ENCODE measurements at regions not wholly inside any gene's neighbourhood (a gene's known extent, or its start where the extent isn't known, plus 50 kb on each side); places are given as distances from the start of the nearest gene placed in this dataset.
"Not testable (repeated sequence)": the region's sequence is repeated elsewhere in the genome, so short reads cannot be mapped to it uniquely, and the experiment has no call there.

DNA sequence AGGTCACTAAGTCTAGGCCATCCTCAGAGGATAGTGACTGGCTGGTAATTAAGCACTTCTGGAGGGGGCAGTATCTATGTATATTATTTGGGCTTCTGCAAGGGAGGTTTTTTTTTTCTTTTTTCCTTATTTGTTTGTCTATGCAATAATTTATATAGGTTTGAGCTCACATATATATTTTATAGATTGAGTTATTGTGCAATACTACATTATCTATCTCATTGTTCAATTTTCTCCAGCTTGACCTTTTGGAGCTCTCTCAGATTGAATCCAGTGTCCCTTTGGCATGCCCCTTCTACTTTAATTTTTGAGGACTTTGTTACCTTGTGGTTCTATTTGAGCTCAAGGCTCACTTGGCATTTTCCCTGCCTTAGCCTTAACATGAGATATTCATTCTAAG, 852.1 kb downstream of the KCNT2 start:
- no peak for DNase-seq (ENCODE audit: low read depth in 2 of 2)

DNA sequence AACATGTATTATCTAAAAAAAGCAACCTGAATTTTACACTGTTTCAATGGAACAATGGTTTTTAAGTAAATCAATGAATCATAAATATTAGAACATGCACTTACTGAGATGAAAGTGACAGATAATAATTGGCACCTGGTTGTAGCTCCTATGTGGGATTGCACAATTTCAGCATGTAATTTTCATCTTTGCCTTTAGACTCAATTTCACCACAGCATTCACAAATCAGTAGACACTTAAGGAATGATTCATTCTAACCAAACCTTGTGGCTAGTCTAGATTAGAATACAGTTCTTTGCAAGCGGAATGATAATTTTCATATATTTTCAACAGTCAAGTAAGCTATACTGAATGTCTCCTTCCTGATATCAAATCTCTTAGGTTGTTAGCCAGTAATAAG, 853.4 kb downstream of the KCNT2 start:
- DNase-seq (ENCODE audit: low read depth in 2 of 2) = no peak

DNA sequence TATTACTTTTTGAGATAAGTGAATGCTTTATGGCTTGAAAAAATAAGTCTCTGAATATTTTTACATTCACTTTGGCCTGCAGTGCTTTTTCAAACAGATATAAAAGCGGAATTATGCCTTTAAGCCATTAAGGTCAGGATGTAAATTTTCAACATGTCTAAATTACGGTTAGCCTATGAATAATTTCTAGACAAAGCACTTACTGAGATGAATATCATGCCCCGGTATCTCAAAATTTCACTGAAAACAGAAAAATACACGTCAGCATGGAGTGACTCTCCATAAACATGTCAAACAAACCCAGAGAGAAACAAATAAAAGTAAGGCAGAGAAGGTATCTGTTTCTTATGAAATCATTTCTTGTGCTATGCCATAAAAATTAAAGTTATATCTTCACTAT, 853.9 kb downstream of the KCNT2 start:
- no peak for DNase-seq (ENCODE audit: low read depth in 2 of 2)

DNA sequence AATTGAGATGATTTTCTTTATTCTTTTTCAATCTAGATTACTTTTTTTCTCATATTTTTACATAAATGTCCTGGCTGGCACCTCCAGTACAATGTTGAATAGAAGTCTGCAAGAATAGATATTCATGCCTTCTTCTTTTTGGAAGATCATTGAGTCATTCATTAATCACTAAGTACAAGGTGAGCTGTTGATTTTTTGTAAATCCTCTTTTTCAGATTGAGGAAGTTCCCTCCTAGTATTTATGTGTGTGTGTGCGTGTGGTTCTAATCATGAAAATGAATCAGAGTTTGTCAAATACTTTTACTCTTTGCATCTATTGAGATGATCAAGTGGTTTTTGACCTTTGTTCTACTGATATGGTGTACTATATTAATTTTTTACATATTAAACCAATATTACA, 859.3 kb downstream of the KCNT2 start:
- no peak for DNase-seq (ENCODE audit: low read depth in 2 of 2)

DNA sequence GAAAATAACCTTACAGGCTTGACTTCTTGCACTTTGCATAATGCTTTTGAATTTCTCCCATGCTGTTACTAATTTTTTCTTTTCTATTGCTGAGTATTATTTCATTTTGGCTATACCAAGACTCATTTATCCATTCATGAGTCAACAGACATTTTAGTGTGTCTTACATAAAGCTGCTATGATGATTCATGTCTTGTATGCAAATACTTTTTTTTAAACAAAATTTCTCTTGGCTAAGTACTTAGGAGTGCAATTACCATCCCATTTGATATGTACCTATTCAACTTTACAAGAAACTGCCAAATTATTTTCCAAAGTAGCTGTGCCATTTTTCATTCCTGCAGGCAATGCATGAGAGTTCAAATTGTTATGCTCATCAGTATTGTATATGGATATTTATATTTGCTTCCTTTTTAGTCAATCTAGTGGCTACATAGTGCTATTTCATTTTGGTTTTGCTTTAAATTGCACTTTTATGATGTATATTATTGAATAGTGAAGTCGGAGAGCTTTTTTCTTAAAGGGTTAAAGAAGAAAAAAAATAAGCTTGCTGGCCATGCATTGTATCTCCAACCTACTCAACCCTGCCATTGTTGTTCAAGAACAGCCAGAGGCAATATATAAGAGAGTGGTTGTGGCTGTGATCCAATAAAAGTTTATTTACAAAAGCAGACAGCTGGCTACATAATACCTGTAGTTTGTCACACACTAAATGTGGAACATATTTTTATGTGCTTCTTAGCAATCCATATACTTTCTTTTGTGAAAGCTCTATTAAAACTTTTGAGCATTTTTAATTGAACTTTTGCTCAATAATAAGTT, 862.8 kb downstream of the KCNT2 start:
- no peak for DNase-seq (ENCODE audit: low read depth in 2 of 2)

DNA sequence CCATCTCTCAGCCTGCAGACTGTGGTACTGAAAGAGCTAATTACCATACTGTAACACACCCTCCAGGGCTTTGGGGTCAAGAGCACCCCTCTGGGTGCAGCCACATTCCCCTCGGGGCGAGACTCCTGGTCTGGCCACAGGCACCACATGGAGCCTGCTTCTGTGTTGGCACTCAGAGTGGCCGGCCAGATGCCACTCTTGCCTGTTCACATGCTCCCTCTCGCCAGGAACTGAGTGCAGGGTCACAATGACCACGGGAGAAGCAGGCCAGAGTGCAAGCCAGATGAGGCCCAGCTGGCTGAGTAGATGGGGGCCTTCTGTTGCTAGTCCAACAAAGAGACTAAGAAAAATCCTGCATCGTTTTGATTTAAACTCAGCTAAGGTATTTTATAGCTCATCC, 864.0 kb downstream of the KCNT2 start:
- no peak for DNase-seq (ENCODE audit: low read depth in 2 of 2)

DNA sequence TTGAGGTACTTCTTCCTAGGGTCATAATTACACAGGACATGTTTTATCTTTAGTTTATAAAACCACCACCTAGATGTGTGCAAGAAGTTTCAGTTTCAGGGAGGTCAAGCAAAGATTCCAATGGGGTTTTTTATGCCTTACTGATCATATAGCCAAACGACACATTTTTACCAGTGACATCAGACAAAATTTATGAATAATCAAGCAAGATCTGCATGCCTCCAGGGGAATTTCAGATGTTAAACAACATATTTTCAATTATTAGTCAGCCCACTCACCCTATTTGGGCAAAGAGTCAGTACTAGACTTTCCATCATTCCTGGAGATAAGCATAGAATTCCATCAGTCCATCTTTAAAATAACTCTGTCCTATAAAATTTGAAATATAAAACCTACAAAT, 867.4 kb downstream of the KCNT2 start:
- no peak for DNase-seq (ENCODE audit: low read depth in 2 of 2)

DNA sequence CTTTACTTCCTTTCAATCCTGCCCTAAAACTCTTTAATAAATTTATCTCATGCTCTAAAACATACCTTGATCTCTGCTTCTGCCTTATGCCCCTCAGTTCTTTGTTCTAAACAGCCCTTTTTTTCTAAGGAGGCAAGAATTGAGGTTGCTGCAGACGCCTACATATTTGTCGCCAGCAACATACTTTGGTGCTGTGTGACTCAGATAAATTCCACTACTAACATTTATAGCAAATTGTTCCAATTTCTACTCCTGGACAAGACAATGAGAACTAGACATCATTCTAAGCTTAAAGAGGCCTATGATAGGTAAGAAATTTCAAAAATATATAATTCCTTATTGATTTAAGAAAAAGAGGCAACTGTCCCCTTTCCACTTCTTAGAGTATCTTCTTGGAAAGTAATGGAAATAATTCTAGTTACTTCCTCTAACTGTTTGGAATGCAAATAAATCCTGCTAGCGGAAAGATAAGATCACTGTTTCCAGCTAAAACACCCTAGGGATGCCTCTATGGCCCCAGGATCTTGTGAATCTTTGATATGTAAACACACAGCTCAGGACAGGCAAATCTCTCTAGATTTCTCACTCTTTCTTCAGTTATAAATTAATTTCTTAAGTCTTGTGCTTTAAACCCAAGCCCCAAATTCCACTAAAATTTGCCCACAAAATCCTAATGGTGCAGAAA, 869.1 kb downstream of the KCNT2 start:
- DNase-seq (ENCODE audit: low read depth in 2 of 2) = no peak

DNA sequence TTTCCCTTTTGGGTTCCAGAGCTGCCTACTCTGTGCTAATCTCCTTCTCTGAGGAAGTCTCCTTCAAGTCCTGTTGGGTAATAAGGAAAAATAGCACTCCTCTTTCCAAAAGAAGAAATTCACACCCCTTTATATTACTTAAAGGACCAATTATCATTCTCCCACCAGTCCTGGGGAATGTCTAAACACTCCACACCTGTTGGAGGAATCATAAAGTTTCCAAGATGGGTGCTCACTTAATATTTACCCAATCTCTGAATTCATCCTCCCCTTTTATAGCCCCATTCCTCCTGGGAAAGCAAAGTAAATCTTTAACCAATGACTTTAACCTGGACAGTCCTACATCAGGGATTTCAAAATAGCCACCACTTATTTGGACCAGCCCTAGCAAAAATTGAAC, 873.1 kb downstream of the KCNT2 start:
- DNase-seq (ENCODE audit: low read depth in 2 of 2) = no peak

DNA sequence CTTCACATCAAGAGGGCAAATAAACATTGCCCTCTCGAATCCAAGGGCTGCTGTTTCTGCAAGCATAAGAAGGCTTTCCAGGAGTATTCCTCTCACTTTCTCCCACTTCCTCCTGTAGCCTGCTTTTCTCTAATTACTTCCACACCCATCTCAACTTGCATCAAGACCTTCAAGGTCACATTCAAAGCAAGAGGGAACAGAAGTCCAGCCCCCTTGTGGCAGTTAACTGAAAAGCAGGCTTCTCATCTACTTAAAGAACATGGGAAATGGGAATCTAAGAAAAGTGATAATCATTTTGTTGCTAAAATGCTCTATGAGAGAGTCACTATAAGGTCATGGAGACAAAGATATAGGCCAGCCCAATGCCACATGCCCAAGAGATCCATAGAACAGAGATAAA, 874.4 kb downstream of the KCNT2 start:
- DNase-seq (ENCODE audit: low read depth in 2 of 2) = no peak

DNA sequence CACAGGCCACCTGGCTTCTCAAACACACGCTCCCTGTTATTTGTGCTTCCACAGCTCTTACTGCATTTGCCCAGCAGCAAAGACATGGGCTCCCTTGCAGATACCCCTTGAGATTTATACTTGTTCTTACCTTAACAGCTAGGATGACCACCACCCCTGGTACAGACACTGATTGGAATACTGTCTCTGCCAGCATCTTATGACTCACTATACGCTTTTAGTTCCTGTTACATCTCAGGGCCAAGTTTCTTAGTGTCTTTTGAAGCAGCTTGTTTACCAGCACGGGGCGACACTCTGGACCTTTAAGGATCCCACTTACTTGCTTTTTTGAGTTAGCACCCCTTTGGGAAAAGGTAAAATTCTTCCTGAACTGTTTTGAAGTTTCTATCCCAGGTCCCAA, 874.8 kb downstream of the KCNT2 start:
- no peak for DNase-seq (ENCODE audit: low read depth in 2 of 2)

DNA sequence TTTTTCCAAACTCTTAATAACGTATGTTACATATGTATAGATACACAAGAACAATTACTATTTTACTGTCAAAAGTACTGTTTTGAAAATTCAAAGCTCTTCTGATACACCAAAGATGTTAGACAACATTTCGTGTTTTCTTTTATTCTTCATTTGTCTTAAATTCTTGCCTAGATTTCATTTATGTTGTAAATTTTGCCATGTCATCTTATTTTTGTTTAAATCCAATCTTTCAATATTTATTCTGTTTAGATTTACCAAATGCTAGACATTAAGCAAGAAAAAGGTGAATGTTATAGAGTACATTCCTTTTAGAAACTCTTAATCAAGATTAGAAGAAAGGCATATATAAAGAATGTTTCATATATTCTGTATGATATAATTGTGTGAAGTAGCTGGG, 876.9 kb downstream of the KCNT2 start:
- DNase-seq (ENCODE audit: low read depth in 2 of 2) = no peak

DNA sequence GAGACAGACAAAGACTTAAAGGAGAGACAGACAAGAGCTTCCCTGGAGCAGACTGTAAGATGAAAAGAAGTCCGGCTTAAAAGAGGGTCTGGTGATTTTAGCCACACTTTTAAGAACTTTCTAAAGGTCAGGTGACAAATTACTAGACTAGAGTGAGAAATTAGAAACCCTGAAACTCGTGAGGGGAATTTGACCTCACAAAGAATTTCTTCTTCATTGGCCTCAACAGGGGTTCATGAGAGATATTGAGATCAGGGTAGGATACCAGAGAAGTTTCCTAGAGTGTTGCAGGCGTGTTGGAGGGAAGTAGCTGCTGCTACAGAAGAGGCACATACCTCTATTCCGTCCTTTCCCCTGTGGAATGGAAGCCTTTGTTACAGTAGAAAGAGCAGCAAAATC, 884.4 kb downstream of the KCNT2 start:
- DNase-seq (ENCODE audit: low read depth in 2 of 2) = no peak

DNA sequence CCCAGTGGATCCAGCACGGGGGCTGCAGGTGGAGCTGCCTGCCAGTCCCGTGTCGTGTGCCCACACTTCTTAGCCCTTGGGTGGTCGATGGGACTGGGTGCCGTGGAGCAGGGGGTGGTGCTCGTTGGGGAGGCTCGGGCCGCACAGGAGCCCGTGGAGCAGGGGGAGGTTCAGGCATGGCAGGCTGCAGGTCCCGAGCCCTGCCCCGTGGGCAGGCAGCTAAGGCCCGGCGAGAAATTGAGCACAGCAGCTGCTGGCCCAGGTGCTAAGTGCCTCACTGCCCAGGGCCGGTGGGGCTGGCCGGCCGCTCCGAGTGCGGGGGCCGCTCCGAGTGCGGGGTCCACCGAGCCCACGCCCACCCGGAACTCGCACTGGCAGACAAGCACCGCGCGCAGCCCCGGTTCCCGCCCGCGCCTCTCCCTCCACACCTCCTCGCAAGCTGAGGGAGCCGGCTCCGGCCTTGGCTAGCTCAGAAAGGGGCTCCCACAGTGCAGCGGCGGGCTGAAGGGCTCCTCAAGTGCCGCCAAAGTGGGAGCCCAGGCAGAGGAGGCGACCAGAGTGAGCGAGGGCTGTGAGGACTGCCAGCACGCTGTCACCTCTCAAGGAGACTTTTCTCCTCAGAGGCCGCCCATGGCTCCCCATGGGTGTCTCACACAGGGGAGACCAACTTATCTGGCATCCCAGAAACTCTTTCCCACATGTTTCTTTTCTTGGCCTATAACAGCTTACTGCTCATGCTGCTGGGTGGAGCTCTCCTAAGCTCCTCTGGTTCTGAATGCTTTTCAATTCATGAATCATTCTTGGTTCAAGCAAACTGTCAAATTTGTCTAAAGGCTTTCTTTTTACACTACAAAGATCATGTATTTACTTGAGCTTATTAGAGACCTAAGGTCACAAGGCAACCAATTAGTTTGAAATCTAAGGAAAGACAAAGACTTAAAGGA, 885.1 kb downstream of the KCNT2 start:
- DNase-seq (ENCODE audit: low read depth in 2 of 2) = not testable (repeated sequence)

DNA sequence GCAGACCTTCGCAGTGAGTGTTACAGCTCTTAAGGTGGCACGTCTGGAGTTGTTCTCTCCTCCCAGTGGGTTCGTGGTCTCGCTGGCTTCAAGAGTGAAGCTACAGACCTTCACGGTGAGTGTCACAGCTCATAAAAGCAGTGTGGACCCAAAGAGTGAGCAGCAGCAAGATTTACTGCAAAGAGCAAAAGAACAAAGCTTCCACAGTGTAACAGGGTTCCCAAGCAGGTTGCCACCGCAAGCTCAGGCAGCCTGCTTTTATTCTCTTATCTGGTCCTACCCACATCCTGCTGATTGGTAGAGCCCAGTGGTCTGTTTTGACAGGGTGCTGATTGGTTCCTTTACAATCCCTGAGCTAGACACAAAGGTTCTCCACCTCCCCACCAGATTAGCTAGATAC, 886.1 kb downstream of the KCNT2 start:
- not testable (repeated sequence) for DNase-seq (ENCODE audit: low read depth in 2 of 2)

DNA sequence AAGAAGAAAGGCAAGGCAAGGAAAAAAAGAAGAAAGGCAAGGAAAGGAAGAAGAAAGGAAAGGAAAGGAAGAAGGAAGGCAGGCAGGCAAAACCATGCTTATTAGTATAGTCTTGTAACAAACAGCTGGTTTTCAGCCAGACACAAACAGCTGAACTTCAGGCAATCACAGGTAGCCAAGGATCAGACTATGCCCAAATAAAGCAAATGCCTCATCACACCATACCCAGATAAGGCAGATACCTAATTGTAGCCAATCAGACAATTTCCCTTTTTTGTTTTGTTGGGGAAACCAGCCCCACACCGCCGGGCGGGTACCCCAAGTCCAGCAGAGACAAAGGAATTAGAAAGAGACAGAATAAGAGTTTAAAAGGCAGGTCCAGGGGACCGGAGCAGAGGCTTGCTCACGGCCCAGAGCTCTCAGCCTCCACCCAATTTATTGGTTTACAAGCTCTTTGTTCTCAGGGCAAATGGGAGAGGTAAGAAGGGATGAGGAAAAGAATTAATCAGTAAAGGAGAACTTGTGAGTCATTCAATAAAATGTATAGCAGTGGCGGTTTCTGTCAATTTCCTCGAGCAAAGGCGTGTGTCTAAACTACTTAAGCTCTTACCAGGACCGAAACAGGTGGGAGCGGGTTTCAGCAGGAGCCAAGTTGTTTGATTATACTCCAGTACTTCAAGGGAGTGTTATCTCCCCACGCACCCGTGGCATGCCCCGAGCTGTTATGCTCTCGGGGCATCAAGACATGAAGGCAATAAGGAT, 886.8 kb downstream of the KCNT2 start:
- DNase-seq (ENCODE audit: low read depth in 2 of 2) = no peak

DNA sequence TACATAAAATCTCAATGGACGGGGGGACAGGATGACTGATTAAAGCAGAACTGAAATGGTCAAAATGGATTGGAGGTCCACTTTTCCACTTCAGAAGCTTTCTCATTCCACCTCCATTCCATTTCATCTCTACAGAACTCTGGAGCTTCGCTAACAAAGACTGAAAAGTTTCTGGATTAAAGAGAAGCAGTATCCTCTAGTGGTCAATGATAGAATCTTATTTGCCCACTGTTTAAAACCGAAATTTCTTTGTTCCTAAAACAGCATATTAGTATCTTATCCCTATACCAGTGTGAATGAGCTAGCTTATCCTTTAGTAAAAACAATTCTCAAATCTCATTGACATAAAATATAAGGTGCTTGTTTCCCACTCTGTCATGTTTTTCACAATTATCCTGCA, 890.6 kb downstream of the KCNT2 start:
- DNase-seq (ENCODE audit: low read depth in 2 of 2) = no peak

DNA sequence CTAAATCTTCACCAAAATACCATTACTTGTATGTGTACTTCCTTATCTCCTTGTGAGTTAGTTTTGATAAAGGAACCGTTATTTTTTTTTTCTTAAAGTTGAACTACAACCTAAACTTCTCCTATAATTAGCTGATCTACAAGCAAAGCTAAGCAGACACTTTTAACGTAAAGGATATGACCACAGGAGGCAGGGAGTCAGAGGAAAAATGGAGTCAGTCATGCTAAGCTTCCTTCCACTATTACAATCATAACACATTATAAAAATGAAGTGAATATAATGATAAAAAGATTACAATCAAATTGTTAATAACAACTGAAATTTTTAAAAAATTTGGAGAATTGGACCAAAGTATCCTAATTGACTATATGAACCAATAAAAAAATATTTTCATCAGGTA, 892.6 kb downstream of the KCNT2 start:
- DNase-seq (ENCODE audit: low read depth in 2 of 2) = no peak

DNA sequence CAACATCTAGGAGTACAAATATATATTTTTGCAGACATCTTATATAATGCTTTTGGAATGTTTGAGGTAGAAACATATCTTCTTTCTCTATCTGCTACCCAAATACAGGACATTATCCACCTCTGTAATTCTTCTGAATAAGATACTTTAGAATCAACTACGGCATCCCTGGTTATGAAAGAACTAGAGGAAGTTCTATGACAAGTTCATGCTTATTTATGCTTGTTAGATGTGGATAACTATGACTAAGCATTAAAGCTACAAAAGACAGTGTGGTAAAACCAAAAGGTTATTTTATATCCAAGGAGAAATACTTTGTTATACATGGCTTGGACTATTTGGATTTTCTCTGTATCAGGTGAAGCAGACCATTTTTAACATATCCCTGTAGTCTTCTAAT, 894.0 kb downstream of the KCNT2 start:
- no peak for DNase-seq (ENCODE audit: low read depth in 2 of 2)

DNA sequence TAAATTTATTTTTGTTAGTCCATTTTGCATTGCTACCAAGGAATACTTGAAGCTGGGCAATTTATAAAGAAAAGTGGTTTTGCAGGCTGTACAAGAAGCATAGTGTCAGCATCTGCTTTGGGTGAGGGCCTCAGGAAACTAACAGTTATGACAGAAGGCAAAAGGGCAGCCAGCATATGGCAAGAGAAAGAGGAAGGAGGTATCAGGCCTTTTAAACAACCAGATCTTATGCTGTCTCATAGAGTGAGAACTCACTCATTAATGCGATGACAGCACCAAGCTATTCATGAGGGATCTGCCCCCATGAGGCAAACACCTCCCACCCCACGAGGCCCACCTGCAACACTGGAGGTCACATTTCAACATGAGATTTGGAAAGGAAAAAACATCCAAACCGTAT, 898.4 kb downstream of the KCNT2 start:
- DNase-seq (ENCODE audit: low read depth in 2 of 2) = no peak

DNA sequence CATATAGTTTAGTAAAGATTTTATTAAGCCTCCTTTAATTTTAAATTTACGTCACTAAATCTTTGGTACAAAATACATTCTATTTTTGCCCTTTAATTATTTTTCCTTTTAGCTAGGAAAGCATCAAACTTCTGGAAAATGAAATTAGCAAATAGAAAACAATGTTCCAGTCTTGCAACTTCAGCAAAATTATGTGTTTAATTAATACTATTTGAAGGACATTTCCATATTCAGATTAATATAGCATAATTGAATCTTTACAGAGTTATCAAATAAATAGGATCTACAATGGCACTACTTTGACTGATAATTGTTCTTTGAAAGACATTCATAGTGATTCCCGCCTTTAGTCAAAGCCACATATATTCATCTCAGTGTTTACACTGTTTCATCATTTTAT, 904.2 kb downstream of the KCNT2 start:
- DNase-seq (ENCODE audit: low read depth in 2 of 2) = no peak

DNA sequence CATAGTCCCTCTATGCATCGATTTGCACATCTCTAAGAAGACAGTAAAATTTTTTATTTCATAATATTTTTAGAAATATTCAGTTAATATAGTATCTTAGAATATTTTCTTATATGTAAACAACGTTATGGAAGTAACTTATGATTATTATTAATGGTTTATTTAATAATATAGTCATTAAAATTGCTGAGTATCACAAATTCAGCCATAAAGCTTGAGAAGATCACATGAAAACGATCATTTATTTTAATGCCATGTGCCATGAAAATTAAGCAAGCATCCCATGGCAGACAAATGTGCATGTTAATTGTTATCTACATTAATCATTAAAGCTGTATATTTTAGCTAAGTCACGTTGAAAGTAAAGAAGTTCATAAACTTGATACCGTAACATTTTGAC, 907.1 kb downstream of the KCNT2 start:
- DNase-seq (ENCODE audit: low read depth in 2 of 2) = no peak
